HG02884 (cell line): ENCODE measurements at regions not wholly inside any gene's neighbourhood (a gene's known extent, or its start where the extent isn't known, plus 50 kb on each side); places are given as distances from the start of the nearest gene placed in this dataset.
"Not testable (repeated sequence)": the region's sequence is repeated elsewhere in the genome, so short reads cannot be mapped to it uniquely, and the experiment has no call there.

Source experiments
- ATAC-seq: cut with Tn5 transposase; IDR thresholded peaks from one replicate; pipeline ENCODE4 v1.9.1; 2021; ENCODE audit warnings: mild to moderate bottlenecking, moderate library complexity; ENCODE audit not compliant: unreplicated experiment

GRCh38 chr1:238484121-238484520 is 593.4 kb upstream of the ZP4 start:
- ATAC-seq = no peak

GRCh38 chr1:238476841-238477240 is 586.1 kb upstream of the ZP4 start:
- ATAC-seq = no peak

- no peak for ATAC-seq
Observed at GRCh38 chr1:238475712-238476111, 585.0 kb upstream of the ZP4 start.

- no peak for ATAC-seq
Observed at GRCh38 chr1:238474263-238474662, 583.5 kb upstream of the ZP4 start.

GRCh38 chr1:238469146-238469631 is 578.5 kb upstream of the ZP4 start:
- no peak for ATAC-seq

GRCh38 chr1:238468068-238468467 is 577.3 kb upstream of the ZP4 start:
- ATAC-seq = no peak

GRCh38 chr1:238466459-238466858 is 575.7 kb upstream of the ZP4 start:
- no peak for ATAC-seq

- no peak for ATAC-seq
Observed at GRCh38 chr1:238465449-238465848, 574.7 kb upstream of the ZP4 start.

GRCh38 chr1:238458899-238459298 is 568.2 kb upstream of the ZP4 start:
- ATAC-seq = no peak

- ATAC-seq = no peak
Observed at GRCh38 chr1:238457610-238458009, 566.9 kb upstream of the ZP4 start.

GRCh38 chr1:238451781-238452310 is 561.1 kb upstream of the ZP4 start:
- no peak for ATAC-seq

GRCh38 chr1:238450976-238451375 is 560.3 kb upstream of the ZP4 start:
- ATAC-seq = no peak

GRCh38 chr1:238443687-238444086 is 553.0 kb upstream of the ZP4 start:
- no peak for ATAC-seq

- no peak for ATAC-seq
Observed at GRCh38 chr1:238439511-238439910, 548.8 kb upstream of the ZP4 start.

GRCh38 chr1:238438311-238439270 is 547.9 kb upstream of the ZP4 start:
- no peak for ATAC-seq

- not testable (repeated sequence) for ATAC-seq
Observed at GRCh38 chr1:238429703-238430102, 539.0 kb upstream of the ZP4 start.

- ATAC-seq = no peak
Observed at GRCh38 chr1:238419209-238419608, 528.5 kb upstream of the ZP4 start.

- ATAC-seq = no peak
Observed at GRCh38 chr1:238409932-238410331, 519.2 kb upstream of the ZP4 start.

GRCh38 chr1:238409191-238409850 is 518.6 kb upstream of the ZP4 start:
- no peak for ATAC-seq

- no peak for ATAC-seq
Observed at GRCh38 chr1:238408737-238409136, 518.0 kb upstream of the ZP4 start.

GRCh38 chr1:238406098-238406860 is 515.6 kb upstream of the ZP4 start:
- ATAC-seq = no peak
